NB4 (cell line): ENCODE measurements at regions not wholly inside any gene's neighbourhood (a gene's known extent, or its start where the extent isn't known, plus 50 kb on each side); places are given as distances from the start of the nearest gene placed in this dataset.

Experiments used
- MYC ChIP-seq: IDR thresholded peaks from 2 replicates; pipeline ENCODE4 v1.6.1; 2011; ENCODE audit warnings: low read depth, low read length
- POLR2A ChIP-seq: IDR thresholded peaks from 2 replicates; pipeline ENCODE4 v1.6.1; 2011; ENCODE audit warnings: mild to moderate bottlenecking; ENCODE audit not compliant: insufficient read length; ENCODE audit errors: extremely low read depth
- TF ChIP-seq, protein P1 (sequence below): IDR thresholded peaks from one replicate; pipeline ENCODE4 v1.5.1; 2012; ENCODE audit warnings: low read depth, low read length

DNA sequence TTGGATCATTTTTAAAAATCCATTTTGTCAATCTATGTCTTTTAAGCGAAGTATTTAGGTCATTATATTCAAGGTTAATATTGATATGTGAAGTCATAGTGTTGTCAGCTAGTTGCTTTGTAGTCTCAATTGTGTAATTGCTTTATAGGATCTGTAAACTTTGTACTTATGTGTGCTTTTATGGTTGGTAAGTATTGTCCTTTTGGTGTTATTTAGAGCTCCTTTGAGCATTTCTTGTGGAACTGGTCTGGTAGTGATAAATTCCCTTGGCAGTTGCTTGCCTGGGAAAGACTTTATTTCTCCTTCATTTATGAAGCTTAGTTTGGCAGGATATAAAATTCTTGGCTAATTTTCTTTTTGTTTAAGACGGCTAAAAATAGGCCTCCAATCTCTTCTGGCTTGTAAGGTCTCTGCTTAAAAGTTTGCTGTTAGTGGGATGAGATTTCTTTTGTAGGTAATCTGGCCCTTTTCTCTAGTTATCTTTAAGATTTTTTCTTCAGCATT is 368.8 kb downstream of the SPRY2 start:
- no peak for TF ChIP-seq MYC
- TF ChIP-seq POLR2A, result no peak
- TF ChIP-seq, protein P1, sequence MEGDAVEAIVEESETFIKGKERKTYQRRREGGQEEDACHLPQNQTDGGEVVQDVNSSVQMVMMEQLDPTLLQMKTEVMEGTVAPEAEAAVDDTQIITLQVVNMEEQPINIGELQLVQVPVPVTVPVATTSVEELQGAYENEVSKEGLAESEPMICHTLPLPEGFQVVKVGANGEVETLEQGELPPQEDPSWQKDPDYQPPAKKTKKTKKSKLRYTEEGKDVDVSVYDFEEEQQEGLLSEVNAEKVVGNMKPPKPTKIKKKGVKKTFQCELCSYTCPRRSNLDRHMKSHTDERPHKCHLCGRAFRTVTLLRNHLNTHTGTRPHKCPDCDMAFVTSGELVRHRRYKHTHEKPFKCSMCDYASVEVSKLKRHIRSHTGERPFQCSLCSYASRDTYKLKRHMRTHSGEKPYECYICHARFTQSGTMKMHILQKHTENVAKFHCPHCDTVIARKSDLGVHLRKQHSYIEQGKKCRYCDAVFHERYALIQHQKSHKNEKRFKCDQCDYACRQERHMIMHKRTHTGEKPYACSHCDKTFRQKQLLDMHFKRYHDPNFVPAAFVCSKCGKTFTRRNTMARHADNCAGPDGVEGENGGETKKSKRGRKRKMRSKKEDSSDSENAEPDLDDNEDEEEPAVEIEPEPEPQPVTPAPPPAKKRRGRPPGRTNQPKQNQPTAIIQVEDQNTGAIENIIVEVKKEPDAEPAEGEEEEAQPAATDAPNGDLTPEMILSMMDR, result no peak
